Fibroblast of lung (primary cell): ENCODE measurements at regions not wholly inside any gene's neighbourhood (a gene's known extent, or its start where the extent isn't known, plus 50 kb on each side); places are given as distances from the start of the nearest gene placed in this dataset.

Experiments
- DNase-seq, 2 donors: peaks; one replicate each; pipeline versions ENCODE4 v3.0.0 to v3.0.0-alpha.2; 2010; ENCODE audit warnings: low read depth in 2 of 2
- H2AFZ ChIP-seq: 2 replicates; pipeline ENCODE4 v1.5.1; 2012; ENCODE audit warnings: low read length, control low read depth, inconsistent platforms
- H3K27ac ChIP-seq: 2 replicates; pipeline ENCODE4 v1.5.1; 2011; ENCODE audit warnings: low read length, control low read depth; ENCODE audit not compliant: insufficient read depth
- H3K27me3 ChIP-seq: 2 replicates; pipeline ENCODE4 v1.5.1; 2011; ENCODE audit warnings: mild to moderate bottlenecking, low read length; ENCODE audit not compliant: control insufficient read depth, insufficient read depth
- H3K36me3 ChIP-seq: 2 replicates; pipeline ENCODE4 v1.5.1; 2011; ENCODE audit warnings: low read length; ENCODE audit not compliant: control insufficient read depth, insufficient read depth
- H3K4me1 ChIP-seq: 2 replicates; pipeline ENCODE4 v1.5.1; 2011; ENCODE audit warnings: low read length; ENCODE audit not compliant: control insufficient read depth, insufficient read depth; ENCODE audit errors: extremely low read depth
- H3K4me2 ChIP-seq: 2 replicates; pipeline ENCODE4 v1.5.1; 2011; ENCODE audit warnings: low read length, control low read depth; ENCODE audit not compliant: insufficient read depth; ENCODE audit errors: extremely low read depth
- H3K4me3 ChIP-seq, 4 experiments: fragments of 200-600 bp in 1 of 4; sonication (generic) in 1 of 4; replicated peaks in 1 of 4; 2 replicates each; pipeline ENCODE4 v1.5.1; 2011 to 2016; ENCODE audit warnings: low read length in 4 of 4, low read depth in 3 of 4, mild to moderate bottlenecking in 3 of 4, control low read depth in 2 of 4, inconsistent platforms in 1 of 4, mixed read lengths in 1 of 4; ENCODE audit not compliant: insufficient read depth in 1 of 4; ENCODE audit errors: control extremely low read depth in 1 of 4
- H3K79me2 ChIP-seq: 2 replicates; pipeline ENCODE4 v1.5.1; 2012; ENCODE audit warnings: mild to moderate bottlenecking, low read length, inconsistent platforms; ENCODE audit not compliant: control insufficient read depth, insufficient read depth
- H3K9ac ChIP-seq: 2 replicates; pipeline ENCODE4 v1.5.1; 2011; ENCODE audit warnings: mild to moderate bottlenecking, low read length, control low read depth; ENCODE audit not compliant: insufficient read depth
- H3K9me3 ChIP-seq: 2 replicates; pipeline ENCODE4 v1.5.1; 2012; ENCODE audit warnings: low read depth, low read length; ENCODE audit not compliant: control insufficient read depth, insufficient read depth
- H4K20me1 ChIP-seq: 2 replicates; pipeline ENCODE4 v1.5.1; 2011; ENCODE audit warnings: low read length; ENCODE audit not compliant: control insufficient read depth, insufficient read depth; ENCODE audit errors: extremely low read depth
- CTCF ChIP-seq, 2 donors: IDR thresholded peaks in 1 of 2; conservative IDR thresholded peaks in 1 of 2; 1 replicate in 1 of 2; 2 replicates in 1 of 2; pipeline ENCODE4 v1.5.1; 2011 to 2012; ENCODE audit warnings: low read length in 2 of 2, control low read depth in 1 of 2, inconsistent platforms in 1 of 2, low read depth in 1 of 2, mild to moderate bottlenecking in 1 of 2
- EZH2 ChIP-seq: IDR thresholded peaks from 2 replicates; pipeline ENCODE4 v1.5.1; 2012; ENCODE audit warnings: low read length, control low read depth, mild to moderate bottlenecking; ENCODE audit errors: missing control alignments

GRCh38 chr13:97742084-97742483, 211.4 kb upstream of the IPO5 start:
- H3K9me3 ChIP-seq, result no peaks in the 10 kb centered on the region
- no peaks in the 10 kb centered on the region for H3K27me3 ChIP-seq
- TF ChIP-seq EZH2, result no peak
- no peak for TF ChIP-seq CTCF (conservative IDR thresholded peaks at IDR 0.05 in 1 of 2, IDR thresholded peaks at IDR 0.05 in 1 of 2; ENCODE audit: low read depth in 1 of 2, low read length in 2 of 2)
- H3K9ac ChIP-seq, result no peak overlapping the region
- H4K20me1 ChIP-seq, result no peaks in the 10 kb centered on the region
- no peak overlapping the region for H3K4me3 ChIP-seq
- H2AFZ ChIP-seq, result no peak overlapping the region
- no peaks in the 10 kb centered on the region for H3K79me2 ChIP-seq
- no peak overlapping the region for H3K4me2 ChIP-seq
- H3K27ac ChIP-seq, result no peak overlapping the region
- H3K36me3 ChIP-seq, result no peaks in the 10 kb centered on the region
- no peak for DNase-seq
- peaks cover 5% of the 10 kb centered on the region for H3K4me1 ChIP-seq

GRCh38 chr13:97743938-97744337, 209.5 kb upstream of the IPO5 start:
- Histone ChIP-seq H3K36me3 (no peaks in the 10 kb centered on the region), H2AFZ (no peak overlapping the region), H3K9ac (no peak overlapping the region), H3K27me3 (no peaks in the 10 kb centered on the region), H4K20me1 (no peaks in the 10 kb centered on the region), H3K79me2 (no peaks in the 10 kb centered on the region), H3K4me2 (no peak overlapping the region), H3K27ac (no peak overlapping the region), H3K4me3 (no peak overlapping the region), H3K9me3 (no peaks in the 10 kb centered on the region), H3K4me1 (peaks cover 5% of the 10 kb centered on the region)
- peak in 1 of 2 donors; percentile 28 for DNase-seq
- TF ChIP-seq CTCF (conservative IDR thresholded peaks at IDR 0.05 in 1 of 2, IDR thresholded peaks at IDR 0.05 in 1 of 2; ENCODE audit: low read depth in 1 of 2, low read length in 2 of 2), result no peak
- TF ChIP-seq EZH2, result no peak

DNA sequence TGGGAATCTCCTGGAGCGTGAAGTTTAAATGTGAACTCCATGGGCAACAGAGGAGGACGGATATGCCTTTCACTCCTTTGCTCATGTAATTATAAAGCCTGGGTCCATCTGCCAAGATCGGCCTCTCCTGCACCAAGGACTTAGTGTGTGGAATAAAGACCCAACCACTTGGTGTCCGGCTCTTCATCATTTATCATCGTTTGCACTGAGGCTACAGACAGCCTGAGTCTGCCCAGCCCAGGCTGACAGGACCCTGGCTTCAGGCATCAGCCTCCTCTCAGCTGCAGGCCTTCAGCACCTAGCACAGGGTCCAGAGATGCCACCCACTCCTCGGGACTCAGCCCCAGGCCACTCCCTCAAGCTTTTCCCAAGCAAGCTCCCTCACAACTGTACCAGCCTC, 206.8 kb upstream of the IPO5 start:
- H3K27ac ChIP-seq, result no peak overlapping the region
- no peak overlapping the region for H3K4me2 ChIP-seq
- no peaks in the 10 kb centered on the region for H3K9me3 ChIP-seq
- H3K36me3 ChIP-seq, result no peaks in the 10 kb centered on the region
- TF ChIP-seq EZH2 (no peak), CTCF (conservative IDR thresholded peaks at IDR 0.05 in 1 of 2, IDR thresholded peaks at IDR 0.05 in 1 of 2; ENCODE audit: low read depth in 1 of 2, low read length in 2 of 2) (no peak)
- peaks cover 5% of the 10 kb centered on the region for H3K4me1 ChIP-seq
- H3K27me3 ChIP-seq, result no peaks in the 10 kb centered on the region
- H2AFZ ChIP-seq, result no peak overlapping the region
- no peaks in the 10 kb centered on the region for H3K79me2 ChIP-seq
- H3K9ac ChIP-seq, result no peak overlapping the region
- H4K20me1 ChIP-seq, result no peaks in the 10 kb centered on the region
- no peak for DNase-seq
- no peak overlapping the region for H3K4me3 ChIP-seq
